Tibial nerve (tissue), 4 donors: ENCODE measurements at regions not wholly inside any gene's neighbourhood (a gene's known extent, or its start where the extent isn't known, plus 50 kb on each side); places are given as distances from the start of the nearest gene placed in this dataset.

Source experiments
- DNase-seq, 2 donors: peaks; one replicate each; pipeline ENCODE4 v3.0.0-alpha.2; 2019; ENCODE audit warnings: low spot score in 2 of 2
- H3K27ac ChIP-seq, 4 donors: fragments of 200-600 bp; sonication (generic) in 3 of 4; one replicate each; pipeline ENCODE4 v1.5.1; 2017 to 2019; ENCODE audit warnings: mild to moderate bottlenecking in 1 of 4
- H3K27me3 ChIP-seq, 2 donors: fragments of 200-600 bp; sonication (generic) in 1 of 2; one replicate each; pipeline versions ENCODE4 v1.5.1 to v1.6.0; 2017 to 2019
- H3K36me3 ChIP-seq, 3 donors: fragments of 200-600 bp; sonication (generic); one replicate each; pipeline ENCODE4 v1.5.1; 2018 to 2019
- H3K4me1 ChIP-seq, 4 donors: fragments of 200-600 bp; sonication (generic) in 3 of 4; one replicate each; pipeline ENCODE4 v1.5.1; 2017 to 2019
- H3K4me3 ChIP-seq, 4 donors: fragments of 200-600 bp; sonication (generic) in 3 of 4; one replicate each; pipeline ENCODE4 v1.5.1; 2017 to 2019; ENCODE audit warnings: mild to moderate bottlenecking in 1 of 4, moderate library complexity in 1 of 4
- H3K9me3 ChIP-seq, 4 donors: fragments of 200-600 bp; sonication (generic) in 3 of 4; one replicate each; pipeline ENCODE4 v1.5.1; 2017 to 2019
- CTCF ChIP-seq, 5 experiments: fragments of 200-600 bp in 3 of 5; fragments of 450-650 bp in 2 of 5; sonication (generic) in 3 of 5; IDR thresholded peaks; one replicate each; pipeline ENCODE4 v1.5.1; 2016 to 2019; ENCODE audit warnings: antibody characterized with exemption in 5 of 5, mild to moderate bottlenecking in 3 of 5, moderate library complexity in 2 of 5
- EP300 ChIP-seq, 2 donors: sonication (generic); formaldehyde crosslinking; IDR thresholded peaks; one replicate each; pipeline ENCODE4 v1.6.1; 2017; ENCODE audit warnings: antibody characterized with exemption in 2 of 2, mild to moderate bottlenecking in 1 of 2
- POLR2A ChIP-seq, 2 donors: fragments of 450-650 bp; IDR thresholded peaks; one replicate each; pipeline ENCODE4 v1.6.1; 2017; ENCODE audit warnings: antibody characterized with exemption in 2 of 2, mild to moderate bottlenecking in 2 of 2, moderate library complexity in 2 of 2
- WGBS, 2 donors: methylation state at CpG; one replicate each; pipeline ENCODE4 v1.1.5; 2018; 5-methylcytosine and 5-hydroxymethylcytosine counted together

GRCh38 chr2:381181-381580 is 93.3 kb upstream of the ALKAL2 start:
- Histone ChIP-seq H3K4me1 (peaks cover 0 to 4% (median 0%) of the 10 kb centered on the region in 4 donors), H3K27me3 (no peaks in the 10 kb centered on the region), H3K9me3 (peaks cover 0 to 21% (median 0%) of the 10 kb centered on the region in 4 donors), H3K4me3 (no peak overlapping the region), H3K27ac (no peak overlapping the region), H3K36me3 (no peaks in the 10 kb centered on the region)
- WGBS, 2 donors: 88% methylated on average over 10 of the region's 10 CpGs
- no peak for DNase-seq
- TF ChIP-seq POLR2A (IDR thresholded peaks at IDR 0.05) (no peak), CTCF (IDR thresholded peaks at IDR 0.05) (no peak), EP300 (IDR thresholded peaks at IDR 0.05) (no peak)

GRCh38 chr2:380772-381171 is 92.9 kb upstream of the ALKAL2 start:
- peaks cover 0 to 5% (median 0%) of the 10 kb centered on the region in 4 donors for H3K4me1 ChIP-seq
- 88 to 89% methylated on average over 7 of the region's 7 CpGs for WGBS, 2 donors
- no peaks in the 10 kb centered on the region for H3K27me3 ChIP-seq
- no peaks in the 10 kb centered on the region for H3K36me3 ChIP-seq
- DNase-seq: no peak
- H3K9me3 ChIP-seq: peaks cover 0 to 21% (median 0%) of the 10 kb centered on the region in 4 donors
- TF ChIP-seq POLR2A (IDR thresholded peaks at IDR 0.05) (no peak), CTCF (IDR thresholded peaks at IDR 0.05) (no peak), EP300 (IDR thresholded peaks at IDR 0.05) (no peak)
- no peak overlapping the region for H3K4me3 ChIP-seq
- H3K27ac ChIP-seq: no peak overlapping the region

- Histone ChIP-seq H3K36me3 (no peaks in the 10 kb centered on the region), H3K4me1 (peaks cover 0 to 10% (median 0%) of the 10 kb centered on the region in 4 donors), H3K9me3 (peaks cover 0 to 21% (median 0%) of the 10 kb centered on the region in 4 donors), H3K27me3 (no peaks in the 10 kb centered on the region), H3K27ac (no peak overlapping the region), H3K4me3 (no peak overlapping the region)
- TF ChIP-seq POLR2A (IDR thresholded peaks at IDR 0.05): no peak
- no peak for TF ChIP-seq EP300 (IDR thresholded peaks at IDR 0.05)
- no peak for TF ChIP-seq CTCF (IDR thresholded peaks at IDR 0.05)
- DNase-seq: no peak
- 89 to 91% methylated on average over 2 of the region's 2 CpGs for WGBS, 2 donors
Measured at GRCh38 chr2:380221-380620, 92.3 kb upstream of the ALKAL2 start.

GRCh38 chr2:379778-380177 is 91.9 kb upstream of the ALKAL2 start:
- no peak overlapping the region for H3K27ac ChIP-seq
- H3K4me3 ChIP-seq: no peak overlapping the region
- TF ChIP-seq POLR2A (IDR thresholded peaks at IDR 0.05) (no peak), CTCF (IDR thresholded peaks at IDR 0.05) (no peak), EP300 (IDR thresholded peaks at IDR 0.05) (no peak)
- H3K9me3 ChIP-seq: peaks cover 0 to 21% (median 0%) of the 10 kb centered on the region in 4 donors
- WGBS, 2 donors: 96 to 97% methylated on average over 7 of the region's 7 CpGs
- no peaks in the 10 kb centered on the region for H3K27me3 ChIP-seq
- peaks cover 0 to 13% (median 0%) of the 10 kb centered on the region in 4 donors for H3K4me1 ChIP-seq
- DNase-seq: no peak
- no peaks in the 10 kb centered on the region for H3K36me3 ChIP-seq

GRCh38 chr2:378364-378763 is 90.5 kb upstream of the ALKAL2 start:
- Histone ChIP-seq H3K27ac (no peak overlapping the region), H3K36me3 (no peaks in the 10 kb centered on the region), H3K4me3 (no peak overlapping the region), H3K9me3 (peaks cover 0 to 21% (median 0%) of the 10 kb centered on the region in 4 donors), H3K27me3 (no peaks in the 10 kb centered on the region), H3K4me1 (peaks cover 0 to 12% (median 0%) of the 10 kb centered on the region in 4 donors)
- TF ChIP-seq POLR2A (IDR thresholded peaks at IDR 0.05) (no peak), EP300 (IDR thresholded peaks at IDR 0.05) (no peak), CTCF (IDR thresholded peaks at IDR 0.05) (no peak)
- DNase-seq: no peak
